ENCODE measurements at regions not wholly inside any gene's neighbourhood (a gene's known extent, or its start where the extent isn't known, plus 50 kb on each side); places are given as distances from the start of the nearest gene placed in this dataset.

DNA sequence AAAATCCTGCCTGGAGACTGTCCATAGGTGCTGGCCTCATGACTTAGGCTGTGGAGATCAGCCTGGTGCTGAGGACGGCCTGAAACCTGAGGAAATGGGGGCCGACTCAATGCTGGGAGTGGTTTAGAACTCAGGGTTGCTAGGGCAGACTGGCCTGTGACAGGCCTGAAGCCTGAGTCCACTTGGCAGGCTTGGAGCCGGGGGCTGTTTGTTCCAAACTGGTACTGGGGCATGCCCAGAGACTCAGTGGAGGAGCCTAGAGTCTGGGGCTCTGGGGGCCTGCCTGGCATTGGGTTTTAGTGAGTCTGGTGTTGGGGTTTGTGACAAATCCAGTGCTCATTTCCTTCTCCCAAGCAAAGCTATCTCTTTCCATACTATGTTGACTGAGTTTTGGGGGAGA is 489.7 kb upstream of the CNKSR2 start:
- no peak for TF ChIP-seq EZH2 (IDR thresholded peaks at IDR 0.05; ENCODE audit: borderline replicate concordance, low read length)
- TF ChIP-seq, protein P1, sequence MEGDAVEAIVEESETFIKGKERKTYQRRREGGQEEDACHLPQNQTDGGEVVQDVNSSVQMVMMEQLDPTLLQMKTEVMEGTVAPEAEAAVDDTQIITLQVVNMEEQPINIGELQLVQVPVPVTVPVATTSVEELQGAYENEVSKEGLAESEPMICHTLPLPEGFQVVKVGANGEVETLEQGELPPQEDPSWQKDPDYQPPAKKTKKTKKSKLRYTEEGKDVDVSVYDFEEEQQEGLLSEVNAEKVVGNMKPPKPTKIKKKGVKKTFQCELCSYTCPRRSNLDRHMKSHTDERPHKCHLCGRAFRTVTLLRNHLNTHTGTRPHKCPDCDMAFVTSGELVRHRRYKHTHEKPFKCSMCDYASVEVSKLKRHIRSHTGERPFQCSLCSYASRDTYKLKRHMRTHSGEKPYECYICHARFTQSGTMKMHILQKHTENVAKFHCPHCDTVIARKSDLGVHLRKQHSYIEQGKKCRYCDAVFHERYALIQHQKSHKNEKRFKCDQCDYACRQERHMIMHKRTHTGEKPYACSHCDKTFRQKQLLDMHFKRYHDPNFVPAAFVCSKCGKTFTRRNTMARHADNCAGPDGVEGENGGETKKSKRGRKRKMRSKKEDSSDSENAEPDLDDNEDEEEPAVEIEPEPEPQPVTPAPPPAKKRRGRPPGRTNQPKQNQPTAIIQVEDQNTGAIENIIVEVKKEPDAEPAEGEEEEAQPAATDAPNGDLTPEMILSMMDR (conservative IDR thresholded peaks at IDR 0.05 in 1 of 2, IDR thresholded peaks at IDR 0.05 in 1 of 2; ENCODE audit: extremely low read depth in 1 of 2, insufficient read depth in 1 of 2, low read depth in 1 of 2, low read length in 2 of 2) = no peak

All from mammary epithelial cell (primary cell).